ENCODE measurements at regions not wholly inside any gene's neighbourhood (a gene's known extent, or its start where the extent isn't known, plus 50 kb on each side); places are given as distances from the start of the nearest gene placed in this dataset.

DNA sequence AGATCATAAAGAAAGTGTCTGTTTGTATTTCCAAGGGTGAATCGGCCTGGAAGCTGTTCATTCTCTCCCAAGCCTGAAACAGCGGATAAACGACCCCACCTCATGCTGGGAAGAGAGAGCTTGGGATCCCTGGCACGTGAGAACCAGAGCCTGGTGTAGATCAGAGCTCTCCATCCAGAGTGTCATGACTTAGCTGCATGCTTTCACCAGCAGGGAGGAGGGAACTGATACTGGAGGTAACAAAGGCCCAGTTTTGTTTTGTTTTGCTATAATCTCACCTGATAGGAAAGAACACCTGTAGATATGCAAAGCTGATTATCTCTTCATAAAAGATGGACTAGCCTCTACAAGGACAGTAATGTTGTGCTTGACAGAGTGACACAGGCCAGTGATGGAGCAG, 236.6 kb downstream of the POM121L12 start:
- 0 to 72% (median 55%) methylated on average over 1 to 4 of the region's 4 CpGs; no CpG with 5 or more reads in 3 of the 10 experiments for WGBS, 10 experiments
- in situ Hi-C loops (cut with MboI; ENCODE audit: low pct_unique_long_range_greater_than_20kb in 2 of 9, low sequenced_read_pairs in 9 of 9, unreplicated experiment in 9 of 9), result no loop called here
- ATAC-seq (replicated peaks in 6 of 8), result no peak
- Histone ChIP-seq H3K4me1 (replicated peaks in 1 of 2) (peaks cover 0 to 9% of the 10 kb centered on the region in 2 donors), H3K4me3 (no peak overlapping the region), H3K27ac (no peak overlapping the region)

DNA sequence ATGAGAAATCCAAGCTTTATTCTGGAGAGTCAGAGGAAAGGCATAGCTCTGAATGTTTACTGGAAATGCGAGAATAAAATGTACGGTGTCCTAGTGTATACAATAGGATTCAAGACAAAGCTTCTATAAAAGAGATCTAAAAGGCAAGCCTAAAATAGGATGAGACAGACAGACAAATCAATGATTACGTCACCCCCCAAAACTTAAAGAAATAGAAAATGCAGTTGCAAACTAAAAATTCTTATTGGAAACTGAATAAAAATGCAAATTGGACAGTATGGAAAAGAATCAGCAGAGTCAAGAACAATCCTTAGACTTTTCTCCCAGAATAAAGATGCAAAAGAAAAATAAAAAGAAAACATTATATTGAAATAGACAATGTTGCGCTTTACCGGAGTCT, 245.9 kb downstream of the POM121L12 start:
- 7 to 92% (median 76%) methylated on average over 3 to 5 of the region's 5 CpGs for WGBS, 10 experiments
- ATAC-seq (replicated peaks in 6 of 8), result no peak
- in situ Hi-C loops (cut with MboI; ENCODE audit: low pct_unique_long_range_greater_than_20kb in 2 of 9, low sequenced_read_pairs in 9 of 9, unreplicated experiment in 9 of 9), result no loop called here
- H3K27ac ChIP-seq, result no peak overlapping the region
- H3K4me1 ChIP-seq (replicated peaks in 1 of 2), result peaks cover 0 to 2% of the 10 kb centered on the region in 2 donors
- no peak overlapping the region for H3K4me3 ChIP-seq

DNA sequence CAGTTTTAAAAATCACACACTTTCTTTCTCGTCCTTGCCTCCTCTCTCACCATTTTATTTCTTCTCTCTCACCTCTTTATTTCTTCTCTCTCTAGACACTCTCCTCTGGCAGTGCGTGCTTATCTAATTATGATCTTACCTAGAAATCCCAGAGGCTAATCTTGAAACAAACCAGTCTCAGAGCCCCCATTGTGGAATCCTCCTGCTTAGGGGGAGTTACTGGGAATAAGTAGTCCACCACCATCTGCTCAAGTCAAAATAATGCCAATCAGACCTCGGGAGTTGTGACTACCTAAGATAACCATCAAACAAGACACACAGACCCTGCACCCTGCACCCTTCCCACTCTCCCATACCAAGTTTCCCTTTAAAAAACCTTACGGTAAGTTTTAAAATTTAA, 256.9 kb downstream of the POM121L12 start:
- 13 to 96% (median 67%) methylated on average over 2 to 4 of the region's 4 CpGs for WGBS, 10 experiments
- in situ Hi-C loops (cut with MboI; ENCODE audit: low pct_unique_long_range_greater_than_20kb in 2 of 9, low sequenced_read_pairs in 9 of 9, unreplicated experiment in 9 of 9), result no loop called here

DNA sequence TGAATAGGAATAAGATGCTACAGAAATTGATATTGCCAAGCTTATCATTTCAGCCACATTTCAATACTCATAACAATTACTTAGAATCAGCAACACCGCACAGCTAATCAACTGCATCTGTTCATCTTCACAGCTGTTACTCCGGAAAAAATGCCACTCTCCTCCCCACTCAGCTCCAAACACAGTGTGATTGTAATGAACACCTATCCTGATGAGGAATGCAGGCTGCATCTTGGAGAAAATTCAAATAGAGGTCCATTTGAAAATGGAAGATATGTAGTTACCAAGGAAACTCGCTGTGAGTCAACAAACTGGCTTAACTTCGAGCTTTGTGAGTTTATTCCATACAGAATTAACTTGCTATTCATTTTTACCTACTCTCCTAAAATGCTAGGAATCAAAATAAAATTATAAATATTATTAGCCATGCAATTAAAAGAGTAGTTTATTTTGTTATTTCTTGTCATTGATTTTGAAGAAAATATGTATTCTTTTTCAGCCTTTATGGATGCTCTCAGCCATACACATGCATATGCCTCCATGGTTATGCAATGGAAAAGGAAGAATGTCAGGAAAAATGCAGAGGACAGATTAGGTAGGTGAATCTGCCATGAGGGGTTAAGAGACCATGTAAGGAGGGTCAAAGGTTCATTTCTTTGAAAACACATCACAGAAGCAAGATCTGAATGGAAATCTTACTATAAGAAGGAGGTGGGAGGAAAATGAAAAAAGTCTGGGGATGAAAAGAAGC, 267.2 kb downstream of the POM121L12 start:
- in situ Hi-C loops (cut with MboI; ENCODE audit: low pct_unique_long_range_greater_than_20kb in 2 of 9, low sequenced_read_pairs in 9 of 9, unreplicated experiment in 9 of 9), result no loop called here
- WGBS, 10 experiments, result 0 to 73% (median 29%) methylated on average over 1 to 4 of the region's 4 CpGs; no CpG with 5 or more reads in 3 of the 10 experiments
- Histone ChIP-seq H3K4me1 (replicated peaks in 1 of 2) (peaks cover 0 to 12% of the 10 kb centered on the region in 2 donors), H3K27ac (no peak overlapping the region), H3K4me3 (no peak overlapping the region)
- peak in 4 of 8 experiments; percentile 14 to 84 (median 64) for ATAC-seq (replicated peaks in 6 of 8)

More for the DNA sequence above, 256.9 kb downstream of the POM121L12 start:
- Histone ChIP-seq H3K27ac (no peak overlapping the region), H3K4me1 (replicated peaks in 1 of 2) (no peaks in the 10 kb centered on the region), H3K4me3 (no peak overlapping the region)
- no peak for ATAC-seq (replicated peaks in 6 of 8)

DNA sequence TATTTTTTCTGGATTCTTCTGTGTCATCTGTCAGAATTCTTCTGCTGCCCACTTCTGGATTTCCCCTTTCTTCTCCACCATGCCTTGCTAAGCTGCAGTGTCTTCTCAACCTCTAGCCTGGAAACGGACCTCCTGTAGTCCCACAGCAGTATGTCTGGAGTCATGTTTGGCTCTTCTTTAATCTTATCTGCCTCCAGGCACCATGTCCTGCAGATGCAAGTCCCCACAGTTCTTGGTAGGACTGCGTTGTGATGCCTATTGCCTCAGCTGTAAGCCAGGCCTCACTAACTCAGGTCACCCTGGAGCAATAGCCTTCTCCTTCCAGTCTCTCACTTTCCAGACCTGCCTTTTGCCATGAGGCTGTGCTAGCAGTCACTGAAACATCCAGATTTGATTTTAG, 268.3 kb downstream of the POM121L12 start:
- WGBS, 10 experiments, result 17 to 100% (median 86%) methylated on average over 2 of the region's 2 CpGs; no CpG with 5 or more reads in 5 of the 10 experiments
- Histone ChIP-seq H3K4me1 (replicated peaks in 1 of 2) (peaks cover 0 to 12% of the 10 kb centered on the region in 2 donors), H3K4me3 (no peak overlapping the region), H3K27ac (no peak overlapping the region)
- no peak for ATAC-seq (replicated peaks in 6 of 8)
- in situ Hi-C loops (cut with MboI; ENCODE audit: low pct_unique_long_range_greater_than_20kb in 2 of 9, low sequenced_read_pairs in 9 of 9, unreplicated experiment in 9 of 9), result no loop called here

DNA sequence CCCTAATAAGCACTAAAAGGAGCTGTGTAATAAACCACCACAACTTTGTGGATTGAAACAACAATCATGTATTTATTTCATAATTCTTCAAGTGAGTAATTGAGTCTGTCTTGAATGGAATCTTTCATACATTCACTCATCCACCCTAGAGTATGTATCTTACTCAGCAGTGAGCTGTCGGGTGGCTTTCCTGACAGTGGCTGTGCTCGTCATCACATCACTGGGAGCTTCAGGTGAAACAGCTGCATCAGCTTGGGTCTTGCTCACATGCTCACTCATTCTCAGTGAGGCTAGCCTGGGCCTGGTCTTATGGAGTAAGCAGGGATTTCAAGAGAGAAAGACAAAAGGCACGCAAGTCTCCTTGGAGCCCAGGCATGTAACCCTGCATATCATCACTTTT, 271.4 kb downstream of the POM121L12 start:
- Histone ChIP-seq H3K4me1 (replicated peaks in 1 of 2) (peaks cover 0 to 11% of the 10 kb centered on the region in 2 donors), H3K27ac (no peak overlapping the region), H3K4me3 (no peak overlapping the region)
- 0 to 100% (median 81%) methylated on average over 1 to 3 of the region's 3 CpGs; no CpG with 5 or more reads in 5 of the 10 experiments for WGBS, 10 experiments
- in situ Hi-C loops (cut with MboI; ENCODE audit: low pct_unique_long_range_greater_than_20kb in 2 of 9, low sequenced_read_pairs in 9 of 9, unreplicated experiment in 9 of 9), result no loop called here
- no peak for ATAC-seq (replicated peaks in 6 of 8)

DNA sequence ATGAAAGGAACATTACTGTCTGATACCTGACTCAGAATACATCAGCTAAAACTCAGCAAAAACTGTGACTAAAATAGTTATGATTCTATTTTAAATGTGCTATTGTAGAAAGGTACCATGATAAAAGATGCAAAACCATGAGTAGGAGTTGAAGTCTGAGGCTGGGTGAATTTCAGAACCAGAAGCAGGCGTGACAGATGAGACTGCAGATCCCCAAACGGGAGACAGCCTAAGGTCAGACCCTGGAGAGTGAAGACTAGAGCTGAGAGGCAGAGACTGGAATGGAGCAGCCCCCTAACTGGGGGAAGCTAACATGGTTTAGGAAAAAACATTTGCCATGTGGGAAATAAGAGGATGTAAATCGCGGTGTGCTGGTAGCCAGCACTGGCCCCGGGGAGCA, 275.8 kb downstream of the POM121L12 start:
- no peak for ATAC-seq (replicated peaks in 6 of 8)
- Histone ChIP-seq H3K4me3 (no peak overlapping the region), H3K4me1 (replicated peaks in 1 of 2) (no peaks in the 10 kb centered on the region), H3K27ac (no peak overlapping the region)
- in situ Hi-C loops (cut with MboI; ENCODE audit: low pct_unique_long_range_greater_than_20kb in 2 of 9, low sequenced_read_pairs in 9 of 9, unreplicated experiment in 9 of 9), result no loop called here
- WGBS, 10 experiments, result 0 to 45% (median 29%) methylated on average over 1 to 5 of the region's 5 CpGs; no CpG with 5 or more reads in 2 of the 10 experiments

DNA sequence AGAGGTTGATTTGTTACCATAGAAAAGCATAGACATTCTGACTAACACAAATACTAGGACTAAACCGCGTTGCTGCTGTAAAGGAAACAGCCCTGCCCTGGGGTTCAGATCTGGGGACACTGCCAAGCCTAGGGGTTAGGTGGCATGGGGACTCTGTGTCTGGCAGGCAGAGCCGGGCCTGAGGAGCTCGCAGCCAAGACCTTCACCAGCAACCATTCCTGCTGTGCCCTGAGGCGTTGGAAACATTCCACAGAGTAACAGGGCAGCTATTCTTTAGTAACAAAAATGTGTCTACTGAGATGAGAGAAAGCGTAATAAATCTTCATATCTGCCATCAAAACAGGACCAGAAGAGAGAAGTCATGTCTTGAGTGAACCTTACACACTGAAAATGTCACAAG, 280.5 kb downstream of the POM121L12 start:
- Histone ChIP-seq H3K4me1 (replicated peaks in 1 of 2) (no peaks in the 10 kb centered on the region), H3K27ac (no peak overlapping the region), H3K4me3 (no peak overlapping the region)
- in situ Hi-C loops (cut with MboI; ENCODE audit: low pct_unique_long_range_greater_than_20kb in 2 of 9, low sequenced_read_pairs in 9 of 9, unreplicated experiment in 9 of 9), result no loop called here
- ATAC-seq (replicated peaks in 6 of 8), result peak in 2 of 8 experiments; percentile 43 to 70
- WGBS, 10 experiments, result 3 to 100% (median 64%) methylated on average over 1 to 6 of the region's 6 CpGs; no CpG with 5 or more reads in 1 of the 10 experiments

DNA sequence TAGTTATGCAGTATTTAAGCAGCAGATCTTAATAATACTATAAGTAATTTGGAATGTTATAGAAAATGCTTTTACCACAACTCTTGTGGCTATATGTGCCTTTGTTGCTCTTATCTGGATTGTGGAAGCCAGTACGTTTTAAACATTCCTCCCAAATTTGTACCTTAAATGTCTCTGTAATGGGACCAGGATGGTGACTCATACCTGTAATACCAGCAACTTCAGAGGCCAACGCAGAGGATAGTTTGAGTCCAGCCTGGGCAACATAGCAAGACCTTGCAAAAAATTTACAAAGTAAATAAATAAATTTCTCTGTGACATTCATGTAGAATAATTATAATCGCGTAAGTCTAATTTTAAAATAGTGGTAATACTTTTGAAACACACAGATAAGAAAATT, 283.1 kb downstream of the POM121L12 start:
- Histone ChIP-seq H3K27ac (no peak overlapping the region), H3K4me3 (no peak overlapping the region), H3K4me1 (replicated peaks in 1 of 2) (no peaks in the 10 kb centered on the region)
- WGBS, 10 experiments, result 38 to 94% (median 81%) methylated on average over 3 to 4 of the region's 4 CpGs
- ATAC-seq (replicated peaks in 6 of 8), result no peak
- in situ Hi-C loops (cut with MboI; ENCODE audit: low pct_unique_long_range_greater_than_20kb in 2 of 9, low sequenced_read_pairs in 9 of 9, unreplicated experiment in 9 of 9), result no loop called here

DNA sequence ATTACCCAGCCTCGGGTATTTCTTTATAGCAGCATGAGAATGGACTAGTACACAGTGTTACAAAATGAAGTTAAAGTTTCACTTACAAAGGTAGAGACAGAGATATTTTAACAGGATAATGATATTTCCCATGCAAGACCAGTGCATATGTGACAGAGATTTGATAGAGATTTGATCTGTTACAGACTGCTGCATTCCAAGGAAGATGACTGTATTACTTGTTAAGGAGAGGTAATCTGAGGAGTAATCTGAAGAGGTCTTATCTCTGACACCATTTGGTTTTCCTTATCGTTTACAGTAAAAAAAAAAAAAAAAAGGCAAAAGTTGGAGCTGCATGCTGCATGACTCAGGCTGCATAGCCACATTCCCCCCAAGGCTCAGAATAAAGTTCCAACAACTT, 289.6 kb downstream of the POM121L12 start:
- in situ Hi-C loops (cut with MboI; ENCODE audit: low pct_unique_long_range_greater_than_20kb in 2 of 9, low sequenced_read_pairs in 9 of 9, unreplicated experiment in 9 of 9), result no loop called here
- Histone ChIP-seq H3K4me1 (replicated peaks in 1 of 2) (peaks cover 0 to 4% of the 10 kb centered on the region in 2 donors), H3K4me3 (no peak overlapping the region), H3K27ac (no peak overlapping the region)
- no peak for ATAC-seq (replicated peaks in 6 of 8)
- WGBS, 10 experiments, result 0 to 80% (median 7%) methylated on average over 1 to 2 of the region's 2 CpGs; no CpG with 5 or more reads in 4 of the 10 experiments

DNA sequence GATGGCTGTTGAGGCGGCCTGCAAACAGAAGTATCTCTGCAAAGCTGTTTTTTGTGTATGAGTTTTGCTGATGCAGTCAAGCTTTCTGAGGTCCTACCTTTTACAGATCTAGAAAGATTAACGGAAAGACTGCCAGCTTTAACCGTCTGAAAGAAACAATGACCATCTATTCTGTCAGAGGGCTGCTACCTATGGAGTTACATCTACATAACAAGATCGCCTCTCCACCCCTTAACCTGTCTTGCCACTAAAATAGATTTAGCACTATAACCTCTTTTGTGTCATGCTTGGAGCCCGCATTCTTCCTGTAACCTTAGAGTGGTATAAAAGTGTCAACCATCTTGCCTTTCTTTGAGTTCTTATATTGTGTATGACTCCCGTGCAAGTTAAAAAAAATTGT, 291.2 kb downstream of the POM121L12 start:
- no peak for ATAC-seq (replicated peaks in 6 of 8)
- Histone ChIP-seq H3K4me1 (replicated peaks in 1 of 2) (peaks cover 0 to 4% of the 10 kb centered on the region in 2 donors), H3K4me3 (no peak overlapping the region), H3K27ac (no peak overlapping the region)
- in situ Hi-C loops (cut with MboI; ENCODE audit: low pct_unique_long_range_greater_than_20kb in 2 of 9, low sequenced_read_pairs in 9 of 9, unreplicated experiment in 9 of 9), result no loop called here
- WGBS, 10 experiments, result 0 to 38% (median 16%) methylated on average over 1 to 6 of the region's 6 CpGs; no CpG with 5 or more reads in 1 of the 10 experiments

DNA sequence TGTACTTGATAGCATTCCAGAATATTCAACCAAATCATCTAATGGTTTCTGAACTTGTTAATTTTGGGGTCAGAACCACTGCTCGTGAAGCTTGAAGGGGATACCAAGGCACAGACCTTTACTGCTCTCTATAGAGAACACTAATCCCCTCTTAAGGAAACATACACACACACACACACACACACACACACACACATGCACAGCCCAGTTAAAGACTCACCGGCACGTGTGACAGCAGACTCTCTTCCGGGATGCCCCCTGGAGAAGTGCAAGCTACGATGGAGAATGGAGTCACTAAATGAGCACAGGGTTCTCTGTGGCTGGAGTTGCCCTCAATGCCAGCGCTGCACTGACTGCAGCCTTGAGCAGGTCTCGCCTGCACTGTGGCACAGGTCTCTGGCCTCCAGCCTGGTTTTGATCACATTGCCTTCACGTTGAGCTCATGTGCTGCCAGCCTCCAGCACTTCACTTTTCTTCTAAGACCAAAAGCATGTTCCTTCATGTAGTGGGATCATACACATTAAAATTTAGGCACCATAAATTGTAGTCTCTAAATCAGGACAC, 300.8 kb downstream of the POM121L12 start:
- WGBS, 10 experiments, result 0 to 100% (median 68%) methylated on average over 1 to 3 of the region's 8 CpGs; no CpG with 5 or more reads in 2 of the 10 experiments
- H3K4me3 ChIP-seq, result no peak overlapping the region
- H3K27ac ChIP-seq, result no peak overlapping the region
- ATAC-seq (replicated peaks in 6 of 8), result peak in 1 of 8 experiments; percentile 59
- H3K4me1 ChIP-seq (replicated peaks in 1 of 2), result no peaks in the 10 kb centered on the region
- in situ Hi-C loops (cut with MboI; ENCODE audit: low pct_unique_long_range_greater_than_20kb in 2 of 9, low sequenced_read_pairs in 9 of 9, unreplicated experiment in 9 of 9), result no loop called here

DNA sequence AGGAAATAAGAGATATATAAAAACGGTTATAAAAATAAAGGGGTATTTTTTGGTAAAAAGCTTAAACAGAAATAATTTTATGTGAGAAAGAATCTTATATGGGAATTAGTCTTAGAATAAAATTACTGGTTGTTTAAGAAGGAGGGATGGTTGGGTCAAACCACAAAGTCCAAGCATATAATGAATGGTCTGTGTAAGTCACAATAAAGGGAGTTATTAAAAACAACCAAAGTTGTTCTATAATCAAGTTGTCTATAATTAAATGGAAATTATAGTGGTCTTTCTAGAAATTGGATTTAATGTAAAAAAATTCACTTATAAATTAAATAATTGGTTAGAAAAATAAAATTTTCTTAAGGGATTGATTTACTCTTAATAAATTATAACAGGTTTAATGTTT, 304.8 kb downstream of the POM121L12 start:
- in situ Hi-C loops (cut with MboI; ENCODE audit: low pct_unique_long_range_greater_than_20kb in 2 of 9, low sequenced_read_pairs in 9 of 9, unreplicated experiment in 9 of 9), result no loop called here

More for the DNA sequence above, 304.8 kb downstream of the POM121L12 start:
- H3K27ac ChIP-seq, result no peak overlapping the region
- no peak overlapping the region for H3K4me3 ChIP-seq
- no peaks in the 10 kb centered on the region for H3K4me1 ChIP-seq (replicated peaks in 1 of 2)
- 17 to 100% (median 91%) methylated on average over 1 of the region's 1 CpG for WGBS, 10 experiments
- no peak for ATAC-seq (replicated peaks in 6 of 8)
